HFFc6 (cell line): ENCODE measurements at regions not wholly inside any gene's neighbourhood (a gene's known extent, or its start where the extent isn't known, plus 50 kb on each side); places are given as distances from the start of the nearest gene placed in this dataset.

Source experiments
- DNase-seq: peaks from one replicate; pipeline ENCODE4 v3.0.0-alpha.2; 2018
- H3K27ac Mint-ChIP-seq: 2 replicates; pipeline ENCODE4 v1.8.0; 2020; ENCODE audit warnings: mild to moderate bottlenecking, mixed read lengths
- H3K27me3 Mint-ChIP-seq: 2 replicates; pipeline ENCODE4 v1.8.0; 2021; ENCODE audit warnings: mild to moderate bottlenecking, moderate library complexity, mixed read lengths; ENCODE audit not compliant: insufficient read depth
- H3K36me3 Mint-ChIP-seq: 2 replicates; pipeline ENCODE4 v1.8.0; 2021; ENCODE audit warnings: low read depth, mixed read lengths
- H3K4me1 Mint-ChIP-seq: 2 replicates; pipeline ENCODE4 v1.8.0; 2020; ENCODE audit warnings: low read depth, mixed read lengths
- H3K4me3 Mint-ChIP-seq: 2 replicates; pipeline ENCODE4 v1.8.0; 2020; ENCODE audit warnings: mild to moderate bottlenecking, moderate library complexity, mixed read lengths
- H3K9me3 Mint-ChIP-seq: 2 replicates; pipeline ENCODE4 v1.8.0; 2020; ENCODE audit warnings: mild to moderate bottlenecking, mixed read lengths
- TF ChIP-seq, protein P1 (sequence below): fragments of 200-600 bp; sonication (generic); IDR thresholded peaks from 2 replicates; pipeline ENCODE4 v1.5.0; 2021; ENCODE audit warnings: antibody characterized with exemption, mild to moderate bottlenecking

DNA sequence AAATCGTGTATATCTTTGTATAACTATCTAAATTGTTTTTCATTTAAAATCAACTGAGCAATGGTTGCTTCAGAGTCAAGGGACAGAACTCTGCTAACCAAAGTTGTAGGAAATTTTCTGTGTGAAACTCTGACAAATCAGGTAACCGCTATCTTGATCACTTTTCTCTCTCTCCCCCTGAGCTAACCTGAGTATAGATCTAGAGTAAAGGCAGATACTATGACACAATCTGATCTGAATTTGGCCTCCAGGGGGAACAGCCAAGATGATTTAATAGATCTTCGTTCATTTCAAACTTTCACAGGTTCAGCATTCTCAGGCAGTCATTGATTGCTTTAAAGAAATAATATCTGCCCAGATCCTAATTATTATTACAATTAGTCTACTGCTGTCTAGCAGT, 472.8 kb downstream of the NUF2 start:
- Mint-ChIP-seq H3K9me3 (no peaks in the 10 kb centered on the region), H3K27ac (no peak overlapping the region), H3K4me1 (peaks cover 14% of the 10 kb centered on the region), H3K36me3 (no peaks in the 10 kb centered on the region), H3K4me3 (no peak overlapping the region), H3K27me3 (no peaks in the 10 kb centered on the region)
- DNase-seq, result no peak
- TF ChIP-seq, protein P1, sequence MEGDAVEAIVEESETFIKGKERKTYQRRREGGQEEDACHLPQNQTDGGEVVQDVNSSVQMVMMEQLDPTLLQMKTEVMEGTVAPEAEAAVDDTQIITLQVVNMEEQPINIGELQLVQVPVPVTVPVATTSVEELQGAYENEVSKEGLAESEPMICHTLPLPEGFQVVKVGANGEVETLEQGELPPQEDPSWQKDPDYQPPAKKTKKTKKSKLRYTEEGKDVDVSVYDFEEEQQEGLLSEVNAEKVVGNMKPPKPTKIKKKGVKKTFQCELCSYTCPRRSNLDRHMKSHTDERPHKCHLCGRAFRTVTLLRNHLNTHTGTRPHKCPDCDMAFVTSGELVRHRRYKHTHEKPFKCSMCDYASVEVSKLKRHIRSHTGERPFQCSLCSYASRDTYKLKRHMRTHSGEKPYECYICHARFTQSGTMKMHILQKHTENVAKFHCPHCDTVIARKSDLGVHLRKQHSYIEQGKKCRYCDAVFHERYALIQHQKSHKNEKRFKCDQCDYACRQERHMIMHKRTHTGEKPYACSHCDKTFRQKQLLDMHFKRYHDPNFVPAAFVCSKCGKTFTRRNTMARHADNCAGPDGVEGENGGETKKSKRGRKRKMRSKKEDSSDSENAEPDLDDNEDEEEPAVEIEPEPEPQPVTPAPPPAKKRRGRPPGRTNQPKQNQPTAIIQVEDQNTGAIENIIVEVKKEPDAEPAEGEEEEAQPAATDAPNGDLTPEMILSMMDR, result no peak

DNA sequence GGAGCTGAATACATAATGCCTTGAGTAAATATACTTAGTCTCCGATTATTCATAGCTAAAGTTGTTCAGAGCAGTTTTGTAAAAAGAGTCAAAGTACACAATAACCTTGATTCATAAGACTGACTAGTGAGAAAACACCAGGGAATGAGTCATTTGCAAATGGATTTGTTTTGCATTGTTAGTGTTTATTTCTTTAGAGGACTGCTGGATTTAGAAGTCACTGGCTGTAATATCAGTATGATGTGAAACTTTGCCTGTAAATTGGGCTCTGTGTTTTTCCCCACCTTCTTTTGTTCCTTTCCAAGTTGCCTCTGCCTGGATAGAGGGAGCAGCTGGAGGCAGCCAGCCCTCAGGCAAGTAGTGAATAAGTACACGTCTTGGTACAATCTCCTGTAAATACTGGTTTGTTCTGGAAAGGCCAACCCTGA, 474.7 kb downstream of the NUF2 start:
- TF ChIP-seq, protein P1, result no peak
- H3K9me3 Mint-ChIP-seq, result no peaks in the 10 kb centered on the region
- peaks cover 14% of the 10 kb centered on the region for H3K4me1 Mint-ChIP-seq
- H3K36me3 Mint-ChIP-seq, result no peaks in the 10 kb centered on the region
- peak; percentile 46 for DNase-seq
- peaks cover 1% of the 10 kb centered on the region; the same call in 1 of the 2 replicates for H3K27me3 Mint-ChIP-seq
- H3K4me3 Mint-ChIP-seq, result no peak overlapping the region
- H3K27ac Mint-ChIP-seq, result no peak overlapping the region

DNA sequence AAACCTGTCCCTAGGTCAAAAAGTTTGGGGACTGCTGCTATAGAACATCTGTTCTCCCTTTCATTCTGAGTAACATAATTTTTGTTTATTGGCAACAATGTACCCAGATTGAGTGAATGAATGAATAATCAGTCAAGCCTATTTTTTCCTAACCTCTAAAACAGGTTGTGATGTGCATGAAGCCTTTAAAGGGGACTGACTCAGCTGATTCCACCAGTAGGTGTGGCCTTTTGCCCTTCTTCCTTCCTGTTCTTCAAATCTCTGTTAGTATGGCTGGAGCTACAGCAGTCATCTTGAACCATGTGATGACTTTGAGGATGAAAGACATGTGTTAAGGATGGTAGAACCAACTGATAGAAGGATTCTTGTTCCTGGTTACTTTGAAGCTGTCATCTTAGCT, 476.1 kb downstream of the NUF2 start:
- H3K9me3 Mint-ChIP-seq, result no peaks in the 10 kb centered on the region
- peaks cover 14% of the 10 kb centered on the region for H3K4me1 Mint-ChIP-seq
- no peak for DNase-seq
- peaks cover 4% of the 10 kb centered on the region; the same call in 1 of the 2 replicates for H3K27me3 Mint-ChIP-seq
- no peaks in the 10 kb centered on the region for H3K36me3 Mint-ChIP-seq
- H3K27ac Mint-ChIP-seq, result no peak overlapping the region
- H3K4me3 Mint-ChIP-seq, result no peak overlapping the region
- TF ChIP-seq, protein P1, result no peak

GRCh38 chr1:163799190-163799805, 477.5 kb downstream of the NUF2 start:
- H3K27ac Mint-ChIP-seq, result no peak overlapping the region
- DNase-seq, result no peak
- H3K4me1 Mint-ChIP-seq, result peaks cover 14% of the 10 kb centered on the region
- TF ChIP-seq, protein P1, result no peak
- no peaks in the 10 kb centered on the region for H3K9me3 Mint-ChIP-seq
- no peak overlapping the region for H3K4me3 Mint-ChIP-seq
- H3K27me3 Mint-ChIP-seq, result peaks cover 4% of the 10 kb centered on the region; the same call in 1 of the 2 replicates
- no peaks in the 10 kb centered on the region for H3K36me3 Mint-ChIP-seq

GRCh38 chr1:163807331-163808049, 485.7 kb downstream of the NUF2 start:
- TF ChIP-seq, protein P1, result no peak
- no peak for DNase-seq
- H3K36me3 Mint-ChIP-seq, result no peaks in the 10 kb centered on the region
- no peak overlapping the region for H3K27ac Mint-ChIP-seq
- no peak overlapping the region for H3K4me3 Mint-ChIP-seq
- peaks cover 14% of the 10 kb centered on the region; the same call in 1 of the 2 replicates for H3K4me1 Mint-ChIP-seq
- no peaks in the 10 kb centered on the region for H3K9me3 Mint-ChIP-seq
- no peaks in the 10 kb centered on the region for H3K27me3 Mint-ChIP-seq
